ENCODE measurements at regions not wholly inside any gene's neighbourhood (a gene's known extent, or its start where the extent isn't known, plus 50 kb on each side); places are given as distances from the start of the nearest gene placed in this dataset.
"Not testable (repeated sequence)": the region's sequence is repeated elsewhere in the genome, so short reads cannot be mapped to it uniquely, and the experiment has no call there.

GRCh38 chr7:115585015-115585718, 445.4 kb downstream of the TFEC start:
- Histone ChIP-seq H3K9me3 (replicated peaks; ENCODE audit: low read length) (no peaks in the 10 kb centered on the region), H3K27me3 (ENCODE audit: control insufficient read depth, insufficient read depth, low read length) (no peaks in the 10 kb centered on the region), H3K4me3 (ENCODE audit: low read length) (no peak overlapping the region), H3K36me3 (ENCODE audit: insufficient read depth, low read length) (no peaks in the 10 kb centered on the region), H3K4me1 (ENCODE audit: control insufficient read depth, insufficient read depth, low read length) (peaks cover 9% of the 10 kb centered on the region), H3K9ac (ENCODE audit: low read depth, low read length) (no peak overlapping the region), H3K4me2 (ENCODE audit: low read length) (no peak overlapping the region)

- Histone ChIP-seq H3K27me3 (ENCODE audit: control insufficient read depth, insufficient read depth, low read length) (no peaks in the 10 kb centered on the region), H3K36me3 (ENCODE audit: insufficient read depth, low read length) (no peaks in the 10 kb centered on the region), H3K4me3 (ENCODE audit: low read length) (no peak overlapping the region), H3K9me3 (replicated peaks; ENCODE audit: low read length) (no peaks in the 10 kb centered on the region), H3K4me2 (ENCODE audit: low read length) (no peak overlapping the region), H3K9ac (ENCODE audit: low read depth, low read length) (no peak overlapping the region), H3K4me1 (ENCODE audit: control insufficient read depth, insufficient read depth, low read length) (peaks cover 9% of the 10 kb centered on the region)
Measured at GRCh38 chr7:115582956-115583355, 447.6 kb downstream of the TFEC start.

GRCh38 chr7:115578576-115578975, 452.0 kb downstream of the TFEC start:
- Histone ChIP-seq H3K27me3 (ENCODE audit: control insufficient read depth, insufficient read depth, low read length) (no peaks in the 10 kb centered on the region), H3K9ac (ENCODE audit: low read depth, low read length) (no peak overlapping the region), H3K9me3 (replicated peaks; ENCODE audit: low read length) (no peaks in the 10 kb centered on the region), H3K4me1 (ENCODE audit: control insufficient read depth, insufficient read depth, low read length) (no peaks in the 10 kb centered on the region), H3K4me2 (ENCODE audit: low read length) (no peak overlapping the region), H3K4me3 (ENCODE audit: low read length) (no peak overlapping the region), H3K36me3 (ENCODE audit: insufficient read depth, low read length) (no peaks in the 10 kb centered on the region)

- Histone ChIP-seq H3K4me3 (ENCODE audit: low read length) (no peak overlapping the region), H3K27me3 (ENCODE audit: control insufficient read depth, insufficient read depth, low read length) (no peaks in the 10 kb centered on the region), H3K9ac (ENCODE audit: low read depth, low read length) (no peak overlapping the region), H3K4me2 (ENCODE audit: low read length) (no peak overlapping the region), H3K36me3 (ENCODE audit: insufficient read depth, low read length) (no peaks in the 10 kb centered on the region), H3K4me1 (ENCODE audit: control insufficient read depth, insufficient read depth, low read length) (no peaks in the 10 kb centered on the region), H3K9me3 (replicated peaks; ENCODE audit: low read length) (no peaks in the 10 kb centered on the region)
Measured at GRCh38 chr7:115574681-115575291, 455.8 kb downstream of the TFEC start.

GRCh38 chr7:115572111-115572510, 458.5 kb downstream of the TFEC start:
- Histone ChIP-seq H3K9ac (ENCODE audit: low read depth, low read length) (no peak overlapping the region), H3K4me2 (ENCODE audit: low read length) (no peak overlapping the region), H3K4me3 (ENCODE audit: low read length) (no peak overlapping the region), H3K9me3 (replicated peaks; ENCODE audit: low read length) (no peaks in the 10 kb centered on the region), H3K4me1 (ENCODE audit: control insufficient read depth, insufficient read depth, low read length) (no peaks in the 10 kb centered on the region), H3K27me3 (ENCODE audit: control insufficient read depth, insufficient read depth, low read length) (no peaks in the 10 kb centered on the region), H3K36me3 (ENCODE audit: insufficient read depth, low read length) (no peaks in the 10 kb centered on the region)

DNA sequence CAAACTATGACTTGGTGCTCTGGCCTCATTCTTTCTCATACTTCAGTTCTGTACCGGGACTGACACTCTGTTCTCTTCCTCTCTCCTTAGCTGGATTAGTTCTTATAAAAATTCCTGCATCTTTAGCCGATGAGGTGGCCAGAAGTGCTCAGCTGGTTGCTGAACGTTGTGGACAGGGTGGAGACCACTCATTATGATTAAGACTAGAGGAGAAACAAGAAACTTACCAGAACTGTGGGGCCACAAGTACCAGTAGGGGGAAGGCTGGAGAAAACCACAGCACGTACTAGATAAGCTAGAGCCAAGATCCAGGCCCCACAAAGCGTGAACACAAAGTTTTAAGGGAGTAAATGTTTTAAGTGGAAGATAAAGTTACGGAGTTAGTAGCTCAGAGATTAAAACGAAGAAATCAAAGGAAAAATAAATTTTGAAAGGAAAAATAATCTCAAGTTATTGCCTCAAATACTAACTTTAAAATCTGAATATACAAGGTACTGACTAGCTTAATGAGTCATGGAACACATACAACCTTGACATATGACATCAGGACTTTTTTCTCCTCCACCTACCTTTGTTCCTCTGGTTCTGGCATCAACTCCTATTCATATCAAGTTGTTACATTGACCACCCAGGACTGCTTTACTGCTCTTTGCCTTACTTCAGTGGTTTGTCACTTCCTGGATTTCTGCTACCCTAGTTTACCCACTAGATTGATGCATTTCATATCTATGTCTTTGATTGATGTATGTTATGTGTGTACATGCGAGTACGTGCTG, 469.0 kb downstream of the TFEC start:
- peak overlapping the region; percentile 2 for H3K4me2 ChIP-seq (ENCODE audit: low read length)
- H3K27me3 ChIP-seq (ENCODE audit: control insufficient read depth, insufficient read depth, low read length), result no peaks in the 10 kb centered on the region
- no peak overlapping the region for H3K9ac ChIP-seq (ENCODE audit: low read depth, low read length)
- peaks cover 36% of the 10 kb centered on the region for H3K4me1 ChIP-seq (ENCODE audit: control insufficient read depth, insufficient read depth, low read length)
- H3K4me3 ChIP-seq (ENCODE audit: low read length), result peak overlapping the region; percentile 0
- no peaks in the 10 kb centered on the region for H3K9me3 ChIP-seq (replicated peaks; ENCODE audit: low read length)
- H3K36me3 ChIP-seq (ENCODE audit: insufficient read depth, low read length), result no peaks in the 10 kb centered on the region

DNA sequence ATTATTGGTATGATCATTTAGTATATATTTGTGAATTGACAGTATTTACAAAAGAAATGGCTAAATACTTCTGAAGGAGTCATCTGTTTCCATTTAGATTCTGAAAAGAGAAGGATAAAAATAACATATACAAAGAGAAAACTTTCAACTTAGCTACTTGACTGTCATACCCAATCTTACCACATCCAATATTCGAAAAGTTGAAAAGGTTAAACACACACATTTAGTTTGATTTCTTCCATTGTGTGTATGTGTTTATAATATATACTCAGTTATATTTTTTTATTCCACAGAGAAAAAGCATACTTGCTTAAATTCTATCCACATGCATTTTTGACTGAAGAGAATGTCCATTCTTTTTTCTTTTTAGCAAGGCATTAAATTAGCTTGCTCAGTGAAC, 470.7 kb downstream of the TFEC start:
- Histone ChIP-seq H3K9me3 (replicated peaks; ENCODE audit: low read length) (no peaks in the 10 kb centered on the region), H3K27me3 (ENCODE audit: control insufficient read depth, insufficient read depth, low read length) (no peaks in the 10 kb centered on the region), H3K4me2 (ENCODE audit: low read length) (no peak overlapping the region), H3K9ac (ENCODE audit: low read depth, low read length) (no peak overlapping the region), H3K4me3 (ENCODE audit: low read length) (no peak overlapping the region), H3K4me1 (ENCODE audit: control insufficient read depth, insufficient read depth, low read length) (peaks cover 36% of the 10 kb centered on the region), H3K36me3 (ENCODE audit: insufficient read depth, low read length) (no peaks in the 10 kb centered on the region)

DNA sequence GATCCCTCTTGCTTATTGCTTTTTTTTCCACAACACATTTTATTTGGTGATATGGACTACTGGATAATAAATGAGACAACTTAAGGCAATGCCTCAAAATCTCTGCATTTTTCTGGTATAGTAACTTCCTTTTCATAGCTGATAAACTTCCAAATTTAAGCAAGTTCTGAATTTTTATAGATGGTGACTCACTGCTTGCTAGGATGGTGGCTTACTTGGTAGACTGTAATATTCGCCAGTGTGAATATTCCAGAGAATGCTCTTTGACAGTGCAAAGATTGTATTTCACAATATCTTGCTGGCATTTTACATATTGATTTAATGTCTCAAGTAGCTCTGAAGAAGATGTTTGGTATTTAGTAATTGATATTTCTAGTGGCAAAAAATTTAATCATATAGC, 472.4 kb downstream of the TFEC start:
- H3K27me3 ChIP-seq (ENCODE audit: control insufficient read depth, insufficient read depth, low read length), result no peaks in the 10 kb centered on the region

GRCh38 chr7:115557296-115557695, 473.3 kb downstream of the TFEC start:
- H3K27me3 ChIP-seq (ENCODE audit: control insufficient read depth, insufficient read depth, low read length); H3K9ac ChIP-seq (ENCODE audit: low read depth, low read length); H3K4me3 ChIP-seq (ENCODE audit: low read length); H3K36me3 ChIP-seq (ENCODE audit: insufficient read depth, low read length); H3K4me2 ChIP-seq (ENCODE audit: low read length); H3K9me3 ChIP-seq (replicated peaks; ENCODE audit: low read length): not testable (repeated sequence)
- peaks cover 35% of the 10 kb centered on the region for H3K4me1 ChIP-seq (ENCODE audit: control insufficient read depth, insufficient read depth, low read length)

More for the DNA sequence above, 472.4 kb downstream of the TFEC start:
- Histone ChIP-seq H3K4me1 (ENCODE audit: control insufficient read depth, insufficient read depth, low read length) (peaks cover 36% of the 10 kb centered on the region), H3K4me3 (ENCODE audit: low read length) (no peak overlapping the region), H3K36me3 (ENCODE audit: insufficient read depth, low read length) (no peaks in the 10 kb centered on the region), H3K4me2 (ENCODE audit: low read length) (peak overlapping the region; percentile 45), H3K9ac (ENCODE audit: low read depth, low read length) (no peak overlapping the region), H3K9me3 (replicated peaks; ENCODE audit: low read length) (no peaks in the 10 kb centered on the region)

DNA sequence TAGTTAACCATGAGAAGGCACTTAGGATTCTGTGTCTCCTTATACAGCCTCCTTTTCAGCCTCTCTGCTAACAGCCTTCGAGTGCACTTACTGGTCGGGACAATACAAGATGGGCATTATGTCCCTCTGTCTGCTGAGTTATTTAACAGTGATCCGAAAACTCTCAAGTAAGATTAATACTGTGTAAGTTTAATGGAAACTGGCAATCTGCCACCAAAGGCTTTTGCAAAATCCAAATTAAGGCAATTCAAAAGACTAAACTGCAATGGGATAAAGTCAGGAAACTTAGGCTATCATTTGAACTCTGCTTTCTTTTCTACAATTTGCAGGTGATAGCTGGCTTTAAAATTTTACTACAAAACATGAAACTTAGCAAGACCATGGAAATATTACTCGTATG, 477.8 kb downstream of the TFEC start:
- Histone ChIP-seq H3K4me3 (ENCODE audit: low read length) (no peak overlapping the region), H3K27me3 (ENCODE audit: control insufficient read depth, insufficient read depth, low read length) (no peaks in the 10 kb centered on the region), H3K9ac (ENCODE audit: low read depth, low read length) (no peak overlapping the region), H3K9me3 (replicated peaks; ENCODE audit: low read length) (no peaks in the 10 kb centered on the region), H3K4me2 (ENCODE audit: low read length) (no peak overlapping the region), H3K4me1 (ENCODE audit: control insufficient read depth, insufficient read depth, low read length) (peaks cover 14% of the 10 kb centered on the region), H3K36me3 (ENCODE audit: insufficient read depth, low read length) (no peaks in the 10 kb centered on the region)

- no peaks in the 10 kb centered on the region for H3K27me3 ChIP-seq (ENCODE audit: control insufficient read depth, insufficient read depth, low read length)
- H3K4me2 ChIP-seq (ENCODE audit: low read length), result no peak overlapping the region
Measured at GRCh38 chr7:115549910-115550309, 480.7 kb downstream of the TFEC start.

More at GRCh38 chr7:115549910-115550309, 480.7 kb downstream of the TFEC start:
- Histone ChIP-seq H3K36me3 (ENCODE audit: insufficient read depth, low read length) (no peaks in the 10 kb centered on the region), H3K4me1 (ENCODE audit: control insufficient read depth, insufficient read depth, low read length) (peaks cover 31% of the 10 kb centered on the region), H3K9me3 (replicated peaks; ENCODE audit: low read length) (no peaks in the 10 kb centered on the region), H3K4me3 (ENCODE audit: low read length) (no peak overlapping the region), H3K9ac (ENCODE audit: low read depth, low read length) (no peak overlapping the region)

All from skeletal muscle satellite cell (primary cell).